Nephron (organoid): ENCODE measurements at regions not wholly inside any gene's neighbourhood (a gene's known extent, or its start where the extent isn't known, plus 50 kb on each side); places are given as distances from the start of the nearest gene placed in this dataset.

Experiments used
- H3K27ac Mint-ChIP-seq, 3 experiments: 2 replicates each; pipeline ENCODE4 v1.8.0; 2020; ENCODE audit warnings: mixed read lengths in 3 of 3, mild to moderate bottlenecking in 2 of 3, moderate library complexity in 1 of 3
- H3K27me3 Mint-ChIP-seq: 2 replicates; pipeline ENCODE4 v1.8.0; 2021; ENCODE audit warnings: low read depth, mild to moderate bottlenecking, moderate library complexity, mixed read lengths
- H3K36me3 Mint-ChIP-seq: 2 replicates; pipeline ENCODE4 v1.8.0; 2020; ENCODE audit warnings: low read depth, mixed read lengths
- H3K4me1 Mint-ChIP-seq: 2 replicates; pipeline ENCODE4 v1.8.0; 2020; ENCODE audit warnings: mixed read lengths
- H3K4me3 Mint-ChIP-seq, 3 experiments: 2 replicates each; pipeline ENCODE4 v1.8.0; 2020; ENCODE audit warnings: mild to moderate bottlenecking in 3 of 3, mixed read lengths in 3 of 3, moderate library complexity in 2 of 3
- H3K9me3 Mint-ChIP-seq: 2 replicates; pipeline ENCODE4 v1.8.0; 2020; ENCODE audit warnings: mixed read lengths
- TF ChIP-seq, protein P1 (sequence below), 3 experiments: fragments of 200-600 bp; sonication (generic); IDR thresholded peaks; one replicate each; pipeline ENCODE4 v1.5.0; 2021; ENCODE audit warnings: antibody characterized with exemption in 3 of 3; ENCODE audit not compliant: unreplicated experiment in 3 of 3

GRCh38 chr6:8159966-8160365, 57.6 kb upstream of the EEF1E1 start:
- TF ChIP-seq, protein P1, sequence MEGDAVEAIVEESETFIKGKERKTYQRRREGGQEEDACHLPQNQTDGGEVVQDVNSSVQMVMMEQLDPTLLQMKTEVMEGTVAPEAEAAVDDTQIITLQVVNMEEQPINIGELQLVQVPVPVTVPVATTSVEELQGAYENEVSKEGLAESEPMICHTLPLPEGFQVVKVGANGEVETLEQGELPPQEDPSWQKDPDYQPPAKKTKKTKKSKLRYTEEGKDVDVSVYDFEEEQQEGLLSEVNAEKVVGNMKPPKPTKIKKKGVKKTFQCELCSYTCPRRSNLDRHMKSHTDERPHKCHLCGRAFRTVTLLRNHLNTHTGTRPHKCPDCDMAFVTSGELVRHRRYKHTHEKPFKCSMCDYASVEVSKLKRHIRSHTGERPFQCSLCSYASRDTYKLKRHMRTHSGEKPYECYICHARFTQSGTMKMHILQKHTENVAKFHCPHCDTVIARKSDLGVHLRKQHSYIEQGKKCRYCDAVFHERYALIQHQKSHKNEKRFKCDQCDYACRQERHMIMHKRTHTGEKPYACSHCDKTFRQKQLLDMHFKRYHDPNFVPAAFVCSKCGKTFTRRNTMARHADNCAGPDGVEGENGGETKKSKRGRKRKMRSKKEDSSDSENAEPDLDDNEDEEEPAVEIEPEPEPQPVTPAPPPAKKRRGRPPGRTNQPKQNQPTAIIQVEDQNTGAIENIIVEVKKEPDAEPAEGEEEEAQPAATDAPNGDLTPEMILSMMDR (IDR thresholded peaks at IDR 0.05; ENCODE audit: unreplicated experiment in 3 of 3): no peak
- Mint-ChIP-seq H3K4me1 (no peaks in the 10 kb centered on the region), H3K27me3 (no peaks in the 10 kb centered on the region), H3K36me3 (no peaks in the 10 kb centered on the region), H3K4me3 (no peak overlapping the region), H3K9me3 (peaks cover 2% of the 10 kb centered on the region), H3K27ac (no peak overlapping the region)

DNA sequence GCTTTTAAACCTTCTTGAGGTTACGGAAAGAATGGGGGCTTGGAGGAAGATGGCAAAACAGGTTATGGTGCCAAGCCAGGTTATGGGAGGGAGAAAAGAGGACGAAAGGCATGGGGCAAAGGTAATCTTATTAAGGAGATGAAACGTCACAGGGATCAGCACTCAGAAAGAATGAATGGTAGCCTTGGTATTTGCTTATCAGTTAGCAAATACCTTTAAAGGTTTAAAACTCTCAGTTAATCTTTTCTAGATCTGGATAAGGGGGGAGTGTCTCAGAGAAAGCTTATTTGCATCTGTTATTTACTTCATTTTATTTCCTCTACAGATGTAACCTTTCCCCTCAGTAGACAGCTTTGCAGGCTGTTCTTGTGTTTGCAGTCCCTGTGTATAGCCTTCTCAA, 55.5 kb upstream of the EEF1E1 start:
- Mint-ChIP-seq H3K27ac (no peak overlapping the region), H3K4me1 (no peaks in the 10 kb centered on the region), H3K4me3 (no peak overlapping the region), H3K36me3 (no peaks in the 10 kb centered on the region), H3K9me3 (peaks cover 2% of the 10 kb centered on the region), H3K27me3 (peaks cover 4% of the 10 kb centered on the region)
- TF ChIP-seq, protein P1 (IDR thresholded peaks at IDR 0.05; ENCODE audit: unreplicated experiment in 3 of 3): no peak

- no peaks in the 10 kb centered on the region for H3K4me1 Mint-ChIP-seq
- no peak overlapping the region for H3K27ac Mint-ChIP-seq
- H3K36me3 Mint-ChIP-seq: no peaks in the 10 kb centered on the region
- peaks cover 2% of the 10 kb centered on the region for H3K9me3 Mint-ChIP-seq
- H3K4me3 Mint-ChIP-seq: no peak overlapping the region
- TF ChIP-seq, protein P1 (IDR thresholded peaks at IDR 0.05; ENCODE audit: unreplicated experiment in 3 of 3): no peak
- peaks cover 4% of the 10 kb centered on the region for H3K27me3 Mint-ChIP-seq
Observed at GRCh38 chr6:8155259-8156012, 53.1 kb upstream of the EEF1E1 start.
